ENCODE measurements at regions not wholly inside any gene's neighbourhood (a gene's known extent, or its start where the extent isn't known, plus 50 kb on each side); places are given as distances from the start of the nearest gene placed in this dataset.
A peak's percentile ranks its signal among the peaks of the same experiment; 100 is the strongest.

GRCh38 chr5:72618708-72619107, 111.5 kb upstream of the ZNF366 start:
- no peak for DNase-seq

GRCh38 chr5:72615061-72615460, 107.9 kb upstream of the ZNF366 start:
- DNase-seq = no peak

- DNase-seq = no peak
Observed at GRCh38 chr5:72613515-72613914, 106.3 kb upstream of the ZNF366 start.

GRCh38 chr5:72612810-72613209, 105.6 kb upstream of the ZNF366 start:
- DNase-seq = no peak

- peak; percentile 69 for DNase-seq
Observed at GRCh38 chr5:72611118-72611730, 104.0 kb upstream of the ZNF366 start.

- no peak for DNase-seq
Observed at GRCh38 chr5:72608926-72609325, 101.7 kb upstream of the ZNF366 start.

GRCh38 chr5:72608297-72608696, 101.1 kb upstream of the ZNF366 start:
- peak; percentile 65 for DNase-seq

- no peak for DNase-seq
Observed at GRCh38 chr5:72607381-72607780, 100.2 kb upstream of the ZNF366 start.

- no peak for DNase-seq
Observed at GRCh38 chr5:72606525-72606924, 99.3 kb upstream of the ZNF366 start.

GRCh38 chr5:72605632-72606031, 98.4 kb upstream of the ZNF366 start:
- no peak for DNase-seq

- DNase-seq = no peak
Observed at GRCh38 chr5:72604798-72605154, 97.6 kb upstream of the ZNF366 start.

- DNase-seq = no peak
Observed at GRCh38 chr5:72604111-72604797, 97.0 kb upstream of the ZNF366 start.

- DNase-seq = no peak
Observed at GRCh38 chr5:72602696-72603685, 95.8 kb upstream of the ZNF366 start.

- DNase-seq = no peak
Observed at GRCh38 chr5:72601861-72602260, 94.7 kb upstream of the ZNF366 start.

GRCh38 chr5:72600391-72600981, 93.3 kb upstream of the ZNF366 start:
- no peak for DNase-seq

- no peak for DNase-seq
Observed at GRCh38 chr5:72599519-72600370, 92.5 kb upstream of the ZNF366 start.

- no peak for DNase-seq
Observed at GRCh38 chr5:72599065-72599433, 91.8 kb upstream of the ZNF366 start.

- DNase-seq = no peak
Observed at GRCh38 chr5:72598401-72599064, 91.3 kb upstream of the ZNF366 start.

GRCh38 chr5:72597456-72597948, 90.3 kb upstream of the ZNF366 start:
- no peak for DNase-seq

- no peak for DNase-seq
Observed at GRCh38 chr5:72596956-72597355, 89.7 kb upstream of the ZNF366 start.

GRCh38 chr5:72588640-72589039, 81.4 kb upstream of the ZNF366 start:
- no peak for DNase-seq

All from NCI-H1092 treated with DMSO at 0.1 percent for 48 hours (cell line).